ENCODE measurements at regions not wholly inside any gene's neighbourhood (a gene's known extent, or its start where the extent isn't known, plus 50 kb on each side); places are given as distances from the start of the nearest gene placed in this dataset.

- TF ChIP-seq POLR2A (IDR thresholded peaks at IDR 0.05), result no peak
- peak; percentile 18 for TF ChIP-seq POLR2AphosphoS5 (IDR thresholded peaks at IDR 0.05)
- TF ChIP-seq, protein P1, sequence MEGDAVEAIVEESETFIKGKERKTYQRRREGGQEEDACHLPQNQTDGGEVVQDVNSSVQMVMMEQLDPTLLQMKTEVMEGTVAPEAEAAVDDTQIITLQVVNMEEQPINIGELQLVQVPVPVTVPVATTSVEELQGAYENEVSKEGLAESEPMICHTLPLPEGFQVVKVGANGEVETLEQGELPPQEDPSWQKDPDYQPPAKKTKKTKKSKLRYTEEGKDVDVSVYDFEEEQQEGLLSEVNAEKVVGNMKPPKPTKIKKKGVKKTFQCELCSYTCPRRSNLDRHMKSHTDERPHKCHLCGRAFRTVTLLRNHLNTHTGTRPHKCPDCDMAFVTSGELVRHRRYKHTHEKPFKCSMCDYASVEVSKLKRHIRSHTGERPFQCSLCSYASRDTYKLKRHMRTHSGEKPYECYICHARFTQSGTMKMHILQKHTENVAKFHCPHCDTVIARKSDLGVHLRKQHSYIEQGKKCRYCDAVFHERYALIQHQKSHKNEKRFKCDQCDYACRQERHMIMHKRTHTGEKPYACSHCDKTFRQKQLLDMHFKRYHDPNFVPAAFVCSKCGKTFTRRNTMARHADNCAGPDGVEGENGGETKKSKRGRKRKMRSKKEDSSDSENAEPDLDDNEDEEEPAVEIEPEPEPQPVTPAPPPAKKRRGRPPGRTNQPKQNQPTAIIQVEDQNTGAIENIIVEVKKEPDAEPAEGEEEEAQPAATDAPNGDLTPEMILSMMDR (IDR thresholded peaks at IDR 0.05), result peak; percentile 69 to 84 (median 74)
- no peak for TF ChIP-seq EP300 (IDR thresholded peaks at IDR 0.05)
These were observed 258.1 kb downstream of the TBL1XR1 start for GRCh38 chr3:176939022-176939817.

Data from gastroesophageal sphincter (tissue), 3 donors.